ENCODE measurements at regions not wholly inside any gene's neighbourhood (a gene's known extent, or its start where the extent isn't known, plus 50 kb on each side); places are given as distances from the start of the nearest gene placed in this dataset.
"Not testable (repeated sequence)": the region's sequence is repeated elsewhere in the genome, so short reads cannot be mapped to it uniquely, and the experiment has no call there.

DNA sequence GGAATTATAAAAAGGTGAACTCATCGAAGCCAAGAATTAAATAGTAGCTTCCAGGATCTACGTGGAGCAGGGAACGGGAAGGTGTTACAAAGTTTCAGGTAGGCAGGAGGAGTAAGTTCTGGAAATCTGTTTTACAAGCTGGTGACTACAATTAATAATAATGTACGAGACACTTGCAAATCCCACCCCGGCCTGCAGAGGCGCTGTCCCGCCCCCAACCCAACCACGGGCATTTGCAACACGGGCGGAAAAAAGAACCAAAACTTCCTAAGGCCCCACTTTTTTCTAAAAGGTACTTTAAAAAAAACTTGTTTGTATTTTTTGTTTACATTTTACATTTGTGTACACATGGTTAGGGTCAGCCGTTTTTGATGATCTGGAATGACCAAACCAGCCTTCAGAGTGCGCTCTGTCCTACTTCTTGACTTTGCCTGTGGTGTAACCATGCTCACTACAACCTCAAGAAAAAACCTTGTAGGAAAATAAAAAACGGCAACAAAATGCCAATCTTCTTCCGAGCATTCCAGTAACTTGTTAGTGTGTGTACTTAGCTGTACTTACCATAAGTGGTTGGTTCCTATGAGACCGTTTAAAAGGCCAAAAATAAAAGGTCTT is 449.6 kb upstream of the B3GAT1 start:
- ATAC-seq (no peak), DNase-seq (no peak)
- H3K27ac Mint-ChIP-seq, result no peak overlapping the region
- peaks cover 3% of the 10 kb centered on the region for H3K27me3 Mint-ChIP-seq
- H3K9me3 Mint-ChIP-seq, result no peaks in the 10 kb centered on the region
- H3K4me3 Mint-ChIP-seq, result no peak overlapping the region
- no peaks in the 10 kb centered on the region for H3K4me1 Mint-ChIP-seq
- H3K36me3 Mint-ChIP-seq (ENCODE audit: low read depth), result no peaks in the 10 kb centered on the region

DNA sequence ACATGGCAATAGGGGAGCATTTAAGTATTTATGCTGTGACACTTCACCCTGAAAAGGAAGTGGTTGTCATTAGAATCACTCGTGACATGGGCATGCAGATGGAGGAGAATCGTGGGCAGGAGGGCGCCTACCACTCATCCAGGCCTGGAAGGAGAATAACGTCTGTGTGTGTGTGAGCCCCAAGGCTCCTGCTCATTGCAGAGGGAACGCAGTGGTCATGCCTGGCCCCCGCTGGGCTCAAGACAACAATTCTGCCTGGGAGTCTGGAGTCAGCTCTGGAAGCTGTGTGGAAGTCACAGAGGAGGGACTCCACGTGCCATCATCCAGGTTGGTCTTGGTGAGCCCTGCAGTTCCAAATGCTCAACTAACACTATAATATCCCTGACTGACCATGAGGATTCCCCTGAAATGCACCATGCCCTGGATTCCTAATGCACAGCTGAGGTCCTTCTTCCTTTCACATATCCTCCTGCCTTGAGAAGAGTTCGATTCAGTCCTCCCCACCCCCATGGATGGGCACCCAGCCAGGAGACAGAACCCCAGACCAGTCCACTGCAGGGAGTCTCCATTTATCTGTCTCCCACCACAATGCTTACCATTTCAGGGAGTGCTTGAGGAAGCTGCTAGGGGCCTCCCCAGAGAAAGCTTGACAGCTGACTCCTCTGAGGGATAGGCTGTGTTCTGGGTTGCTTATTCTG is 446.9 kb upstream of the B3GAT1 start:
- no peaks in the 10 kb centered on the region for H3K36me3 Mint-ChIP-seq (ENCODE audit: low read depth)
- H3K4me3 Mint-ChIP-seq, result no peak overlapping the region
- no peak for ATAC-seq
- H3K4me1 Mint-ChIP-seq, result no peaks in the 10 kb centered on the region
- peaks cover 7% of the 10 kb centered on the region for H3K27me3 Mint-ChIP-seq
- no peak overlapping the region for H3K27ac Mint-ChIP-seq
- no peak for DNase-seq
- no peaks in the 10 kb centered on the region for H3K9me3 Mint-ChIP-seq

DNA sequence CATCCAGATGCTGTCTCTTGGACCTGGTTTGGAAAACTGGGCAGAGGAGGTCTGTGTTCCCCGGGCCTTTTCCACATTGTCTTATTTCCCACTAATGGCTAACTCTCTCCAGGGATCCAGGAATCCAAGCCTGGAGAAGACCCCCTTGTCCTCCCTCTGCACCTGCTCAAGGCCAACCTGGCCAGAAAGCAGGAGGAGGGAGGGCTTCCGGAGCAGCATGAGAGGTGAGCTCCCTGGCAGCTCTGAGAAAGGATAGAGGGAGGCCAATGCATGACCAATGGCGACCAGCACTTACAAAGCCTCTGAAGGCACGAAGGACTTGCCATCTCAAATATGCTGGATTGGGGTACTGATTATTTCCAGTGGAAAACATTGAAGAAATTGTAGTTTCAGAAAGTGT is 445.0 kb upstream of the B3GAT1 start:
- Mint-ChIP-seq H3K4me3 (no peak overlapping the region), H3K9me3 (no peaks in the 10 kb centered on the region), H3K27ac (no peak overlapping the region), H3K27me3 (peaks cover 9% of the 10 kb centered on the region), H3K4me1 (no peaks in the 10 kb centered on the region), H3K36me3 (ENCODE audit: low read depth) (no peaks in the 10 kb centered on the region)
- no peak for ATAC-seq
- no peak for DNase-seq

DNA sequence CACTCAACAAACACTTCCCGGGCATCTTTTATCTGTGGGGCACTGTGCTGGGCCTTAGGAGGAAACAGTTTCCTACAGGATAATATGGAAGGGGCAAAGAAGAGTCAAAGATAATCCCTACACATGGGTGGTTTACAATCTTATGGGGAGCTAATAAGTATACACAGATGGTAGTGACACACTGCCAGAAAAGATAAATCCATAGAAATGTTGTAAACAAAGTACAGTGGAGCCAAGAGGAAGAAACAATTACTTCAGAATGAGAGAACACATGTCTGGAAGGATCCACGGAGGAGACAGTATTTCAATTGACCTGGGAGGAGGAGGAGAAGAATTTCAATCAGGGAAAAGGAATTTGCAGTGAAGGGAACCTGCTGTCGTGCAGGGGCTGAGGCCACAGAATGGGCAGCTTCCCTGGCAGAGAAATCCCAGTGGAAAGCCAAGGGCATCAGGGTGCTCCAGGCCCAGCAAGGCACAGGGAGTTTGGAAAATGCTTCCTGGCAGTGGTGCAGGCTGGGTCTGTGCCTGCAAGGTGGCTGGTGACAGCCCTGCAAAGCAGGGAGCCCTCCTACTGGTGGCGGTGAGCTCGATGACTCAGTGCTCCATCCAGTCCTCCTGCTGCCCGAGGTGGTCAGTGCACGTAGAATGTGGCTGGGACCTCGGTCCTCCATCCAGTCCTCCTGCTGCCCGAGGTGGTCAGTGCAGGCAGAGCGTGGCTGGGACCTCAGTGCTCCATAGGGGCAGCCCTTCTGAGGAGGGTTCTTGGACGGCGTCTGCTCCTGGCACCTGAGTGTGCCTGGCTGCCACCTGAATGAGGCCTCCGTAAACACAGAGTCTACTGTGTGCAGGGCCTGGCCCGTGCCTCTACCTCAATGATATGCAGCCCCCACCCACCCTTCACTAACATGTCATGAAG is 444.3 kb upstream of the B3GAT1 start:
- H3K9me3 Mint-ChIP-seq, result no peaks in the 10 kb centered on the region
- no peaks in the 10 kb centered on the region for H3K4me1 Mint-ChIP-seq
- no peaks in the 10 kb centered on the region for H3K36me3 Mint-ChIP-seq (ENCODE audit: low read depth)
- H3K4me3 Mint-ChIP-seq, result no peak overlapping the region
- H3K27ac Mint-ChIP-seq, result no peak overlapping the region
- DNase-seq (no peak), ATAC-seq (no peak)
- peaks cover 9% of the 10 kb centered on the region for H3K27me3 Mint-ChIP-seq

GRCh38 chr11:134853992-134854991 is 442.2 kb upstream of the B3GAT1 start:
- Mint-ChIP-seq H3K36me3 (ENCODE audit: low read depth) (no peaks in the 10 kb centered on the region), H3K27me3 (peaks cover 7% of the 10 kb centered on the region), H3K4me1 (no peaks in the 10 kb centered on the region), H3K4me3 (no peak overlapping the region), H3K27ac (no peak overlapping the region), H3K9me3 (no peaks in the 10 kb centered on the region)
- no peak for ATAC-seq
- no peak for DNase-seq

DNA sequence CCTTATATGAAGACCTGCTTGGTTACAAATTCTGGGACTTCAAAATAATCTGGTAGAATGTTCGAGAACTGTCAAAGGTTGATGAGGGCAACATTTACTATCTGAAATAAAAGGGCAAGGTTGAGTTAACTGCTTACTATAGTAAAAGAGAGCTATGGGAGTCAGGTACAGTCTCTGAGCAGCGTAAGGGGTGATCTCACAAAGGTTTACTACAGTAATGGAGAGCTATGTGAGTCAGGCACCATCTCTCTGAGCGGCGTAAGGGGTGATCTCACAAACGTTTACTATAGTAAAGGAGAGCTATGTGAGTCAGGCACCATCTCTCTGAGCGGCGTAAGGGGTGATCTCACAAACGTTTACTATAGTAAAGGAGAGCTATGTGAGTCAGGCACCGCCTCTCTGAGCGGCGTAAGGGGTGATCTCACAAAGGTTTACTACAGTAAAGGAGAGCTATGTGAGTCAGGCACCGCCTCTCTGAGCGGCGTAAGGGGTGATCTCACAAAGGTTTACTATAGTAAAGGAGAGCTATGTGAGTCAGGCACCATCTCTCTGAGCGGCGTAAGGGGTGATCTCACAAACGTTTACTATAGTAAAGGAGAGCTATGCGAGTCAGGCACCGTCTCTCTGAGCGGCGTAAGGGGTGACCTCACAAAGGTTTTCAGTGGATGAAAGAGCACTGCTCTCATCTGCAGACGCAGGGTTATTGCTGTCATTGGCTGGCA is 439.6 kb upstream of the B3GAT1 start:
- H3K27me3 Mint-ChIP-seq; ATAC-seq; H3K36me3 Mint-ChIP-seq (ENCODE audit: low read depth); H3K9me3 Mint-ChIP-seq; DNase-seq; H3K4me3 Mint-ChIP-seq; H3K4me1 Mint-ChIP-seq; H3K27ac Mint-ChIP-seq: not testable (repeated sequence)

- Mint-ChIP-seq H3K27ac (no peak overlapping the region), H3K36me3 (ENCODE audit: low read depth) (no peaks in the 10 kb centered on the region), H3K27me3 (peaks cover 2% of the 10 kb centered on the region), H3K4me3 (no peak overlapping the region), H3K9me3 (no peaks in the 10 kb centered on the region), H3K4me1 (no peaks in the 10 kb centered on the region)
- DNase-seq (no peak), ATAC-seq (no peak)
Measured at GRCh38 chr11:134850566-134850965, 438.5 kb upstream of the B3GAT1 start.

DNA sequence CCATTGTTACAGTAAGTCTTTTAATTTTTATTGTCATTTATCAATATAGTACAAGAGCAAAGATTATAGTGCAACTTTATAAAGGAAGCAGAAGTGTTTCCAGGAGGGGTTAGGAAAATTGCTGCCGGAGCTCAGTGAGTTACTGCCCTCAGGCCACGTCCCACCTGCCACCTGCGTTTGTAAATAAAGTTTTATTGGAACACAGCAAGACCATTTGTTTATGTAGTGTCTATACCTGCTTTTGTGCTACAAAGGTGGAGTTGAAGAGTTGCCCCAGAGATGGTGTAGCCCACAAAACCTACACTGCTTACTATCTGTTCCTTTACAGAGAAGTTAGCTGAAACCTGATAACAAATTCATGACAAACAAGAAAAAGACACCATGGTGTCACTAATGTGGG is 437.8 kb upstream of the B3GAT1 start:
- Mint-ChIP-seq H3K4me1 (no peaks in the 10 kb centered on the region), H3K4me3 (no peak overlapping the region), H3K36me3 (ENCODE audit: low read depth) (no peaks in the 10 kb centered on the region), H3K9me3 (no peaks in the 10 kb centered on the region), H3K27ac (no peak overlapping the region), H3K27me3 (peaks cover 2% of the 10 kb centered on the region)
- ATAC-seq, result no peak
- no peak for DNase-seq

DNA sequence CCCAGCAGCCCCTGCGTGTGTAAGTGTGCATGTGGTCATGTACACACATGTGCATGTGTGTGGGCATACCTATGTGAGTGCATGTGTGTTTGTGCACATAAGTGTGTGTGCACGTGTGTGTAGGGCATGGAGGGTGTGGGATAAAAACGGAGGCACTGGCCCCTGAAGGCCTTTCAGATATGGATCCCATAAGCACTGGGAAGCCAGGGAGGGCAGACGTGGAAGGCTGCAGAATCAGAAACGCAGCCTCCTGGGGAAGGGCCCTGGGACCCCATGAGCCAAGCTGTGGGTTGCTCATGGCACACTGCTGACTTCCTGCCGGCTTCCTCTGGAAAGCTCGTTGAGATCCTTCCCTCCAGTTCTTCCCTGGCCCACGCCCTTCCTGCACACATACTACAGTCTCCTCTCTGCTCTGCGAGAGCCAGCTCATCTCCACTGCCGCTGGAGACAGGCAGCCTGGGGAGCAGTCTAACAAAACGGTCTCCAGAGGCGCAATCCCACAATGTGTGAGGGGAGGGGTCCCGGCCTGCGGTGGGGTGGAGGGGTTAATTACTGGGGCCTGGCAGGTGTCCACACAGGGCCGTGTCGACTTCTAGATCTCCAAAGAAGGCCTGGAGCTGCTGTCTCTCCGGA is 435.2 kb upstream of the B3GAT1 start:
- Mint-ChIP-seq H3K27me3 (no peaks in the 10 kb centered on the region), H3K9me3 (no peaks in the 10 kb centered on the region), H3K4me1 (no peaks in the 10 kb centered on the region), H3K27ac (no peak overlapping the region), H3K36me3 (ENCODE audit: low read depth) (no peaks in the 10 kb centered on the region), H3K4me3 (no peak overlapping the region)
- ATAC-seq (no peak), DNase-seq (no peak)

DNA sequence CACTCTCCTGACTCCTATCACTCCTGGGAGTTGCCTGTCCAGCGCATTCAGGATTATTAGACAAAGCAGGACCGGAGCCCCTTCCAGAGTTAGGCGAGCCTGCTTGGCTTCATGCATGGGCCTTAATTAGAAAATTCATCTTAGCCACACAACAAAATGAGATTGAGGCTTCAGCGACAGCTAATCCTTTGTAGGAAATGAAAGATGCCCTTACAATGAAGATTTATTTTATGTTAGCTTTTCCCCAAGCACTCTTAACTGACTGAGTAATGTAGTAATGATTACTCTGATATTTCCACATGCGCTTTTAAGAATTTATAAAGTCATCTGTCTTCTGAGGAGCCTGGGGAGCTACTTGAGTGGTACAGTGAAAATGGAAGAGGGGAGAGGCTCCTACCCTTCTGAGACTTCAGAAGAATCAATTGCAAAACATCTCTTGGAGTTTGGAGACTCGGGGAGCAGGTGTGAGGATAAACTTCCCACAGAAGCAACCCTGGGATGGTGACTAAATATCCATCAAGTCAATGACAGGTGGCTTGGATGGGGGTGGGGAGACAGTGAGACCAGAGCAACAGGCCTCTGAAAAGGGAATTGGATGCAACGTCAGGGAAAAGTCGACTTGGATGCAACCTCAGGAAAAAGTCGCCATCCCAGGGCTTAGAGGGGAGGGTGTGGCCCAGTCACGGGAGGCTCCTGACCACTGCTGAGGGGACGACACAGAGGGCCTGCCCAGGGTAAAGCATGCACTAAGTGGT is 434.5 kb upstream of the B3GAT1 start:
- H3K4me1 Mint-ChIP-seq, result no peaks in the 10 kb centered on the region
- H3K4me3 Mint-ChIP-seq, result no peak overlapping the region
- no peak for ATAC-seq
- peaks cover 4% of the 10 kb centered on the region for H3K27me3 Mint-ChIP-seq
- H3K9me3 Mint-ChIP-seq, result no peaks in the 10 kb centered on the region
- H3K36me3 Mint-ChIP-seq (ENCODE audit: low read depth), result no peaks in the 10 kb centered on the region
- no peak for DNase-seq
- no peak overlapping the region for H3K27ac Mint-ChIP-seq

- ATAC-seq (no peak), DNase-seq (no peak)
- no peak overlapping the region for H3K4me3 Mint-ChIP-seq
- H3K27ac Mint-ChIP-seq, result no peak overlapping the region
- H3K36me3 Mint-ChIP-seq (ENCODE audit: low read depth), result no peaks in the 10 kb centered on the region
- no peaks in the 10 kb centered on the region for H3K9me3 Mint-ChIP-seq
- no peaks in the 10 kb centered on the region for H3K4me1 Mint-ChIP-seq
- H3K27me3 Mint-ChIP-seq, result peaks cover 5% of the 10 kb centered on the region
Measured at GRCh38 chr11:134845474-134846327, 433.7 kb upstream of the B3GAT1 start.

DNA sequence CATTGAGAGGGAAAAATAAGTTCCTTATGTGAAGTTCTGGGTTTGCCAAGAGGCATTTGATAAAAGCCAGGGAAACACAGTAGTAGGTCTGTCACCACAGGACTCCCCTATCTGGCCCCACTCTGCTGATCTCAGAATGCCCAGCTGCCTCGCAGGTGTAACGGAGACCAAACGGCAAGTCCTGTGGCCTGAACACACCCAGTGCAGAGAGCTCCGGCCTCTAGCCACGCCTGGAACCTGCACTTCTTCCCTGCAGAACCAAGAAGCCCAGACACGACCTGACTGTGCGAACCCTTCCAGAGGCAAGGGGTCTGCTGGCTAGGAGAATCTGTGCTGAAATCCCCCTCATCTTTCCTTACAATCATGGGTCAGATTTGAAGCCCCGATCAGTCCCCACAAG is 432.8 kb upstream of the B3GAT1 start:
- Mint-ChIP-seq H3K4me3 (no peak overlapping the region), H3K36me3 (ENCODE audit: low read depth) (no peaks in the 10 kb centered on the region), H3K27ac (no peak overlapping the region), H3K27me3 (peaks cover 7% of the 10 kb centered on the region), H3K4me1 (no peaks in the 10 kb centered on the region), H3K9me3 (no peaks in the 10 kb centered on the region)
- no peak for DNase-seq
- no peak for ATAC-seq

Data from activated naive CD8-positive, alpha-beta T cell treated with anti-CD3 and anti-CD28 coated beads, Interleukin-2, amount 50 U/mL, for 24 hours (primary cell).